Hepatocyte (in vitro differentiated cells): ENCODE measurements at regions not wholly inside any gene's neighbourhood (a gene's known extent, or its start where the extent isn't known, plus 50 kb on each side); places are given as distances from the start of the nearest gene placed in this dataset.

ENCODE experiments used
- DNase-seq: peaks from one replicate; pipeline ENCODE4 v3.0.0-alpha.2; 2016; ENCODE audit warnings: low spot score
- H2AFZ ChIP-seq: fragments of 200-600 bp; sonication (generic); 2 replicates; pipeline ENCODE4 v1.6.0; 2016; ENCODE audit warnings: antibody characterized with exemption, mild to moderate bottlenecking
- H3K27ac ChIP-seq: fragments of 200-600 bp; sonication (generic); 2 replicates; pipeline ENCODE4 v1.5.1; 2016; ENCODE audit warnings: mild to moderate bottlenecking
- H3K27me3 ChIP-seq: fragments of 200-600 bp; sonication (generic); 2 replicates; pipeline ENCODE4 v1.6.1; 2016
- H3K36me3 ChIP-seq: fragments of 200-600 bp; sonication (generic); replicated peaks from 2 replicates; pipeline ENCODE4 v1.5.1; 2016; ENCODE audit warnings: low read depth; ENCODE audit not compliant: insufficient read depth
- H3K4me1 ChIP-seq: fragments of 200-600 bp; sonication (generic); 2 replicates; pipeline ENCODE4 v1.5.1; 2016; ENCODE audit warnings: mild to moderate bottlenecking, moderate library complexity; ENCODE audit not compliant: insufficient read depth
- H3K4me2 ChIP-seq: fragments of 200-600 bp; sonication (generic); 2 replicates; pipeline ENCODE4 v1.6.0; 2016
- H3K4me3 ChIP-seq: fragments of 200-600 bp; sonication (generic); 2 replicates; pipeline ENCODE4 v1.5.1; 2016; ENCODE audit warnings: mild to moderate bottlenecking
- H3K79me2 ChIP-seq: fragments of 200-600 bp; sonication (generic); 2 replicates; pipeline ENCODE4 v1.6.0; 2017; ENCODE audit warnings: mild to moderate bottlenecking
- H3K9me2 ChIP-seq: fragments of 200-600 bp; sonication (generic); replicated peaks from 2 replicates; pipeline ENCODE4 v1.6.0; 2017; ENCODE audit warnings: mild to moderate bottlenecking; ENCODE audit not compliant: insufficient read depth
- H3K9me3 ChIP-seq: fragments of 200-600 bp; sonication (generic); 2 replicates; pipeline ENCODE4 v1.5.1; 2016; ENCODE audit warnings: low read depth, mild to moderate bottlenecking
- H4K20me1 ChIP-seq: fragments of 200-600 bp; sonication (generic); 2 replicates; pipeline ENCODE4 v1.6.0; 2016; ENCODE audit warnings: mild to moderate bottlenecking; ENCODE audit not compliant: insufficient read depth, poor library complexity, severe bottlenecking
- CTCF ChIP-seq: fragments of 200-600 bp; sonication (generic); IDR thresholded peaks from 2 replicates; pipeline ENCODE4 v1.5.1; 2016; ENCODE audit warnings: antibody characterized with exemption, mild to moderate bottlenecking; ENCODE audit not compliant: poor library complexity
- EZH2 ChIP-seq: fragments of 200-600 bp; sonication (generic); IDR thresholded peaks from 2 replicates; pipeline ENCODE4 v1.6.1; 2016; ENCODE audit warnings: antibody characterized with exemption, mild to moderate bottlenecking, borderline replicate concordance
- EZH2phosphoT487 ChIP-seq: fragments of 200-600 bp; sonication (generic); IDR thresholded peaks from one replicate; pipeline ENCODE4 v1.6.1; 2018; ENCODE audit warnings: antibody characterized with exemption, mild to moderate bottlenecking, low read depth, moderate library complexity; ENCODE audit not compliant: unreplicated experiment, severe bottlenecking
- WGBS: methylation state at CpG from one replicate; pipeline ENCODE4 v1.1.6; 2016; ENCODE audit warnings: low lambda C conversion rate; ENCODE audit errors: missing lambda C conversion rate; 5-methylcytosine and 5-hydroxymethylcytosine counted together

- DNase-seq, result no peak
- H3K27ac ChIP-seq, result no peak overlapping the region
- H3K4me3 ChIP-seq, result no peak overlapping the region
- H3K79me2 ChIP-seq, result no peaks in the 10 kb centered on the region
- H3K36me3 ChIP-seq, result no peaks in the 10 kb centered on the region
- H4K20me1 ChIP-seq, result no peaks in the 10 kb centered on the region
- no peak overlapping the region for H2AFZ ChIP-seq
- WGBS, result 93% methylated on average over 2 of the region's 2 CpGs
- no peak overlapping the region for H3K4me2 ChIP-seq
- no peaks in the 10 kb centered on the region for H3K27me3 ChIP-seq
- TF ChIP-seq CTCF (no peak), EZH2 (no peak), EZH2phosphoT487 (no peak)
- no peaks in the 10 kb centered on the region for H3K4me1 ChIP-seq
- H3K9me2 ChIP-seq, result no peaks in the 10 kb centered on the region
- H3K9me3 ChIP-seq, result peaks cover 9% of the 10 kb centered on the region
These were observed 179.1 kb downstream of the KLF6 start for GRCh38 chr10:3605882-3606281.

GRCh38 chr10:3595736-3596135, 189.3 kb downstream of the KLF6 start:
- Histone ChIP-seq H4K20me1 (no peaks in the 10 kb centered on the region), H3K27me3 (no peaks in the 10 kb centered on the region), H3K4me2 (no peak overlapping the region), H3K27ac (no peak overlapping the region), H3K9me3 (no peaks in the 10 kb centered on the region), H3K4me3 (no peak overlapping the region), H3K79me2 (no peaks in the 10 kb centered on the region), H2AFZ (no peak overlapping the region), H3K9me2 (no peaks in the 10 kb centered on the region), H3K4me1 (no peaks in the 10 kb centered on the region), H3K36me3 (no peaks in the 10 kb centered on the region)
- WGBS, result 87% methylated on average over 9 of the region's 9 CpGs
- TF ChIP-seq CTCF (no peak), EZH2 (no peak), EZH2phosphoT487 (no peak)
- no peak for DNase-seq

- Histone ChIP-seq H3K4me2 (no peak overlapping the region), H3K36me3 (no peaks in the 10 kb centered on the region), H3K4me3 (no peak overlapping the region), H4K20me1 (no peaks in the 10 kb centered on the region), H3K27me3 (no peaks in the 10 kb centered on the region), H3K27ac (no peak overlapping the region), H3K9me2 (no peaks in the 10 kb centered on the region), H3K4me1 (no peaks in the 10 kb centered on the region), H3K9me3 (no peaks in the 10 kb centered on the region), H2AFZ (no peak overlapping the region), H3K79me2 (no peaks in the 10 kb centered on the region)
- no peak for DNase-seq
- WGBS, result 92% methylated on average over 6 of the region's 6 CpGs
- no peak for TF ChIP-seq EZH2
- no peak for TF ChIP-seq CTCF
- TF ChIP-seq EZH2phosphoT487, result no peak
These were observed 191.4 kb downstream of the KLF6 start for GRCh38 chr10:3593611-3594010.

GRCh38 chr10:3592424-3592823, 192.6 kb downstream of the KLF6 start:
- no peaks in the 10 kb centered on the region for H3K4me1 ChIP-seq
- no peak overlapping the region for H3K4me3 ChIP-seq
- H4K20me1 ChIP-seq, result no peaks in the 10 kb centered on the region
- no peaks in the 10 kb centered on the region for H3K79me2 ChIP-seq
- no peak overlapping the region for H3K27ac ChIP-seq
- H2AFZ ChIP-seq, result no peak overlapping the region
- H3K27me3 ChIP-seq, result no peaks in the 10 kb centered on the region
- H3K9me2 ChIP-seq, result no peaks in the 10 kb centered on the region
- WGBS, result 86% methylated on average over 7 of the region's 7 CpGs
- DNase-seq, result no peak
- TF ChIP-seq CTCF, result no peak
- no peak for TF ChIP-seq EZH2
- TF ChIP-seq EZH2phosphoT487, result no peak
- H3K4me2 ChIP-seq, result no peak overlapping the region
- H3K36me3 ChIP-seq, result no peaks in the 10 kb centered on the region
- H3K9me3 ChIP-seq, result no peaks in the 10 kb centered on the region
